A549 (cell line): ENCODE measurements at regions not wholly inside any gene's neighbourhood (a gene's known extent, or its start where the extent isn't known, plus 50 kb on each side); places are given as distances from the start of the nearest gene placed in this dataset.

Experiments
- ATAC-seq, 2 experiments: fragments of 200-7000 bp in 1 of 2; fragments of >200 bp in 1 of 2; cut with Nextera tagmentation in 1 of 2; cut with Tn5 transposase in 1 of 2; 3 replicates each; pipeline versions ENCODE4 v1.8.0 to v1.9.1; 2018 to 2020; ENCODE audit warnings: mild to moderate bottlenecking in 1 of 2, moderate library complexity in 1 of 2
- CTCF ChIA-PET: fragments of 300-600 bp; sonication (Branson Sonifier 250); formaldehyde crosslinking; extraction: SDS; loops from one replicate; lab custom pipeline; 2021; ENCODE audit warnings: antibody characterized with exemption, inconsistent platforms; lab: Yijun Ruan, JAX
- POLR2A ChIA-PET: fragments of 350-600 bp; formaldehyde crosslinking; extraction: SDS; loops from one replicate; lab custom pipeline; 2021; ENCODE audit warnings: antibody characterized with exemption, inconsistent platforms; lab: Yijun Ruan, JAX
- DNase-seq, 2 experiments: peaks; one replicate each; pipeline versions ENCODE4 v3.0.0 to v3.0.0-alpha.2; 2011 to 2016; ENCODE audit warnings: low read depth in 1 of 2, low spot score in 1 of 2
- FAIRE-seq: peaks from 2 replicates; lab custom pipeline; 2011; peaks lifted over from hg19 to GRCh38; lab: Jason Lieb, UNC
- H3K27ac ChIP-seq, 2 experiments: fragments of >200 bp; sonication (Bioruptor Twin); formaldehyde crosslinking; 3 replicates each; pipeline ENCODE4 v1.5.1; 2016 to 2017
- H3K4me1 ChIP-seq: fragments of >200 bp; sonication (Bioruptor Twin); formaldehyde crosslinking; 3 replicates; pipeline ENCODE4 v1.6.1; 2016
- H3K4me2 ChIP-seq: fragments of >200 bp; sonication (Bioruptor Twin); formaldehyde crosslinking; 3 replicates; pipeline ENCODE4 v1.6.1; 2016
- H3K4me3 ChIP-seq: fragments of >200 bp; sonication (Bioruptor Twin); formaldehyde crosslinking; 3 replicates; pipeline ENCODE4 v1.5.1; 2016
- H3K9me3 ChIP-seq: fragments of >200 bp; sonication (Bioruptor Twin); formaldehyde crosslinking; 3 replicates; pipeline ENCODE4 v1.6.1; 2016
- BHLHE40 ChIP-seq: IDR thresholded peaks from 2 replicates; pipeline ENCODE4 v1.6.1; 2012; ENCODE audit warnings: low read depth, low read length, inconsistent platforms
- CBX8 ChIP-seq: fragments of 200-600 bp; sonication (generic); IDR thresholded peaks from 2 replicates; pipeline ENCODE4 v1.6.1; 2016
- CEBPB ChIP-seq, 2 experiments: fragments of >200 bp in 1 of 2; sonication (Bioruptor Twin) in 1 of 2; formaldehyde crosslinking in 1 of 2; IDR thresholded peaks; 2 replicates each; pipeline ENCODE4 v1.6.1; 2012 to 2016
- CHD4 ChIP-seq: fragments of 200-600 bp; sonication (generic); IDR thresholded peaks from 2 replicates; pipeline ENCODE4 v1.6.1; 2016; ENCODE audit warnings: antibody characterized with exemption, mild to moderate bottlenecking, borderline replicate concordance
- ESRRA ChIP-seq: fragments of 150-350 bp; IDR thresholded peaks from 2 replicates; pipeline ENCODE4 v1.6.1; 2014; ENCODE audit warnings: mild to moderate bottlenecking, low read length, borderline replicate concordance
- FOSL2 ChIP-seq, 2 experiments: fragments of 450-650 bp in 1 of 2; fragments of >200 bp in 1 of 2; sonication (Bioruptor Twin) in 1 of 2; formaldehyde crosslinking; IDR thresholded peaks; 2 replicates each; pipeline versions ENCODE4 v1.5.0 to v1.6.1; 2016 to 2020; ENCODE audit warnings: mild to moderate bottlenecking in 1 of 2, moderate library complexity in 1 of 2
- HDAC2 ChIP-seq: fragments of 200-600 bp; sonication (generic); IDR thresholded peaks from 2 replicates; pipeline ENCODE4 v1.6.1; 2016
- HEYL ChIP-seq: fragments of 250-450 bp; sonication (Bioruptor Pico); IDR thresholded peaks from 2 replicates; pipeline ENCODE4 v1.8.0; 2021; ENCODE audit warnings: mild to moderate bottlenecking, moderate library complexity
- JUN ChIP-seq, 2 experiments: fragments of >200 bp; sonication (Bioruptor Twin); formaldehyde crosslinking; IDR thresholded peaks; 2 replicates in 1 of 2; 3 replicates in 1 of 2; pipeline ENCODE4 v1.6.1; 2016 to 2017
- JUNB ChIP-seq: fragments of >200 bp; sonication (Bioruptor Twin); formaldehyde crosslinking; IDR thresholded peaks from 2 replicates; pipeline ENCODE4 v1.6.1; 2016
- KDM1A ChIP-seq: fragments of 200-600 bp; sonication (generic); IDR thresholded peaks from 2 replicates; pipeline ENCODE4 v1.6.1; 2016; ENCODE audit warnings: low read depth, mild to moderate bottlenecking
- KDM5A ChIP-seq: fragments of 200-600 bp; sonication (generic); IDR thresholded peaks from 2 replicates; pipeline ENCODE4 v1.6.1; 2016; ENCODE audit warnings: antibody characterized with exemption, mild to moderate bottlenecking
- MAZ ChIP-seq: fragments of 150-350 bp; IDR thresholded peaks from 2 replicates; pipeline ENCODE4 v1.6.1; 2014; ENCODE audit warnings: antibody characterized with exemption, low read depth, low read length, borderline replicate concordance
- MYC ChIP-seq: IDR thresholded peaks from 2 replicates; pipeline ENCODE4 v1.6.1; 2012; ENCODE audit warnings: mild to moderate bottlenecking, inconsistent platforms, low read length, improper control_type of control experiment, borderline replicate concordance
- NFE2L2 ChIP-seq: fragments of 150-350 bp; conservative IDR thresholded peaks from 2 replicates; pipeline ENCODE4 v1.6.1; 2014; ENCODE audit warnings: low read length
- POLR2A ChIP-seq: IDR thresholded peaks from 2 replicates; pipeline ENCODE4 v1.6.1; 2012; ENCODE audit warnings: mild to moderate bottlenecking, low read length
- RAD21 ChIP-seq, 2 experiments: fragments of >200 bp in 1 of 2; sonication (Bioruptor Twin) in 1 of 2; formaldehyde crosslinking in 1 of 2; IDR thresholded peaks in 1 of 2; conservative IDR thresholded peaks in 1 of 2; 2 replicates in 1 of 2; 3 replicates in 1 of 2; pipeline ENCODE4 v1.6.1; 2012 to 2018; ENCODE audit warnings: inconsistent platforms in 1 of 2
- RARB ChIP-seq: fragments of 250-450 bp; sonication (Bioruptor Pico); IDR thresholded peaks from 2 replicates; pipeline ENCODE4 v1.8.0; 2021; ENCODE audit warnings: mild to moderate bottlenecking, moderate library complexity
- RNF2 ChIP-seq: fragments of 200-600 bp; sonication (generic); IDR thresholded peaks from 2 replicates; pipeline ENCODE4 v1.6.1; 2016; ENCODE audit warnings: low read depth, mild to moderate bottlenecking, antibody characterized with exemption, moderate library complexity, borderline replicate concordance
- SMC3 ChIP-seq: fragments of >200 bp; sonication (Bioruptor Twin); formaldehyde crosslinking; IDR thresholded peaks from 3 replicates; pipeline ENCODE4 v1.6.1; 2018; ENCODE audit warnings: inconsistent platforms
- SREBF2 ChIP-seq: fragments of 450-650 bp; IDR thresholded peaks from 2 replicates; pipeline ENCODE4 v1.6.1; 2014; ENCODE audit warnings: mild to moderate bottlenecking, moderate library complexity
- ZC3H11A ChIP-seq: fragments of 450-650 bp; IDR thresholded peaks from 2 replicates; pipeline ENCODE4 v1.6.1; 2014; ENCODE audit warnings: antibody characterized with exemption, mild to moderate bottlenecking
- ZSCAN20 ChIP-seq: fragments of 250-450 bp; sonication (Bioruptor Pico); IDR thresholded peaks from 2 replicates; pipeline ENCODE4 v1.8.0; 2022; ENCODE audit warnings: mild to moderate bottlenecking, moderate library complexity
- WGBS: methylation state at CpG from one replicate; pipeline ENCODE4 v1.1.6; 2017; ENCODE audit errors: missing lambda C conversion rate; 5-methylcytosine and 5-hydroxymethylcytosine counted together
- TF ChIP-seq, protein P1 (sequence below): fragments of 200-600 bp; sonication (generic); IDR thresholded peaks from 2 replicates; pipeline ENCODE4 v1.6.1; 2016; ENCODE audit warnings: antibody characterized with exemption, mild to moderate bottlenecking, moderate library complexity
- TF ChIP-seq, protein P2 (sequence below): IDR thresholded peaks from 2 replicates; pipeline ENCODE4 v1.6.1; 2012
- TF ChIP-seq, protein P3 (sequence below): fragments of 250-450 bp; sonication (Bioruptor Pico); IDR thresholded peaks from 2 replicates; pipeline ENCODE4 v1.5.0; 2020; ENCODE audit warnings: low read depth, mild to moderate bottlenecking, moderate library complexity

DNA sequence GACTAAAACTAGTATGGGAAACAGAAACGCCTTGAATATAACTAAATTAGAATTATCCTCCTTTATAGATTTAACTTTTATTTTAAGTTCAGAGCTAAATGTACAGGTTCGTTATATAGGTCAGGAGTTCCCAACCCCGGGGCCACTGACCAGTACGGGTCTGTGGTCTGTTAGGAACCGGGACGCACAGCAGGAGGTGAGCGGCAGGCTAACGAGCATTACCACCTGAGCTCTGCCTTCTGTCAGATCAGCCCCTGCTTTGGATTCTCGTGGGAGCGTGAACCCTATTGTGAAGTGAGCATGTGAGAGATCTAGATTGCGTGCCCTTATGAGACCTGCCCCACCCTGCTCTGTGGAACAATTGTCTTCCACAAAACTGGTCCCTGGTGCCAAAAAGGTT is 51.0 kb downstream of the FAT4 start:
- ChIA-PET POLR2A (no interaction called here), CTCF (no interaction called here)
- no peak overlapping the region for H3K4me2 ChIP-seq
- H3K9me3 ChIP-seq: no peaks in the 10 kb centered on the region
- DNase-seq (no peak), ATAC-seq (no peak), FAIRE-seq (no peak)
- 82% methylated on average over 11 of the region's 11 CpGs for WGBS
- H3K27ac ChIP-seq: no peak overlapping the region
- 0 out of 3 replicates have a peak, but pooled peaks cover 3% of the 10 kb centered on the region for H3K4me1 ChIP-seq
- H3K4me3 ChIP-seq: no peak overlapping the region
- TF ChIP-seq MYC: no peak
- TF ChIP-seq CHD4: no peak
- TF ChIP-seq HEYL (CRISPR knock-in tag): no peak
- no peak for TF ChIP-seq BHLHE40
- no peak for TF ChIP-seq POLR2A
- TF ChIP-seq ZSCAN20 (CRISPR knock-in tag): no peak
- TF ChIP-seq JUNB: no peak
- TF ChIP-seq RARB (CRISPR knock-in tag): no peak
- no peak for TF ChIP-seq CBX8
- TF ChIP-seq ESRRA: no peak
- TF ChIP-seq MAZ: no peak
- TF ChIP-seq, protein P1, sequence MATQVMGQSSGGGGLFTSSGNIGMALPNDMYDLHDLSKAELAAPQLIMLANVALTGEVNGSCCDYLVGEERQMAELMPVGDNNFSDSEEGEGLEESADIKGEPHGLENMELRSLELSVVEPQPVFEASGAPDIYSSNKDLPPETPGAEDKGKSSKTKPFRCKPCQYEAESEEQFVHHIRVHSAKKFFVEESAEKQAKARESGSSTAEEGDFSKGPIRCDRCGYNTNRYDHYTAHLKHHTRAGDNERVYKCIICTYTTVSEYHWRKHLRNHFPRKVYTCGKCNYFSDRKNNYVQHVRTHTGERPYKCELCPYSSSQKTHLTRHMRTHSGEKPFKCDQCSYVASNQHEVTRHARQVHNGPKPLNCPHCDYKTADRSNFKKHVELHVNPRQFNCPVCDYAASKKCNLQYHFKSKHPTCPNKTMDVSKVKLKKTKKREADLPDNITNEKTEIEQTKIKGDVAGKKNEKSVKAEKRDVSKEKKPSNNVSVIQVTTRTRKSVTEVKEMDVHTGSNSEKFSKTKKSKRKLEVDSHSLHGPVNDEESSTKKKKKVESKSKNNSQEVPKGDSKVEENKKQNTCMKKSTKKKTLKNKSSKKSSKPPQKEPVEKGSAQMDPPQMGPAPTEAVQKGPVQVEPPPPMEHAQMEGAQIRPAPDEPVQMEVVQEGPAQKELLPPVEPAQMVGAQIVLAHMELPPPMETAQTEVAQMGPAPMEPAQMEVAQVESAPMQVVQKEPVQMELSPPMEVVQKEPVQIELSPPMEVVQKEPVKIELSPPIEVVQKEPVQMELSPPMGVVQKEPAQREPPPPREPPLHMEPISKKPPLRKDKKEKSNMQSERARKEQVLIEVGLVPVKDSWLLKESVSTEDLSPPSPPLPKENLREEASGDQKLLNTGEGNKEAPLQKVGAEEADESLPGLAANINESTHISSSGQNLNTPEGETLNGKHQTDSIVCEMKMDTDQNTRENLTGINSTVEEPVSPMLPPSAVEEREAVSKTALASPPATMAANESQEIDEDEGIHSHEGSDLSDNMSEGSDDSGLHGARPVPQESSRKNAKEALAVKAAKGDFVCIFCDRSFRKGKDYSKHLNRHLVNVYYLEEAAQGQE: no peak
- TF ChIP-seq CEBPB (IDR thresholded peaks at IDR 0.05): no peak
- TF ChIP-seq NFE2L2: no peak

DNA sequence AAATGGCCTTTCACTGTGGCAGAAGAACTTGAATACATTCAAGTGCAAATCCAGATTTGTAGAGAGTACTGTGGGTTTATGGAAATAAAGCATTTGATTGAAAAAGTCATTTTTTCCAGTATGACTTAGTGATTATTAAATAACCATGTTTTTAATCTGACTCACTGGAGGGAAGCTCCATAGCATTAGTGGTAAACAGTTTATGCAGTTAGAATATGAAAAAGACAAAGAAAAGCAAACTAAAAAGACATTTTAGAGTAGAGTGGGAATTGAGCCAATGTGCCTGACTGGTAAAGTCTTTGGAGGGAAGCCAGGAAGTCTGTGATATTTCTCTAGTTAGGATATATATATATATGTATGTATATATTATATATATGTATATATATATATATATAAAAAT is 53.4 kb downstream of the FAT4 start:
- H3K27ac ChIP-seq: no peak overlapping the region
- no peak for ATAC-seq
- no peaks in the 10 kb centered on the region for H3K9me3 ChIP-seq
- TF ChIP-seq RNF2: no peak
- CTCF ChIA-PET: no interaction called here
- POLR2A ChIA-PET: no interaction called here
- H3K4me3 ChIP-seq: no peak overlapping the region
- H3K4me2 ChIP-seq: peak overlapping the region; percentile 43; the same call in 2 of the 3 replicates
- no peak for FAIRE-seq
- 0 out of 3 replicates have a peak, but pooled peaks cover 3% of the 10 kb centered on the region for H3K4me1 ChIP-seq
- DNase-seq: no peak

DNA sequence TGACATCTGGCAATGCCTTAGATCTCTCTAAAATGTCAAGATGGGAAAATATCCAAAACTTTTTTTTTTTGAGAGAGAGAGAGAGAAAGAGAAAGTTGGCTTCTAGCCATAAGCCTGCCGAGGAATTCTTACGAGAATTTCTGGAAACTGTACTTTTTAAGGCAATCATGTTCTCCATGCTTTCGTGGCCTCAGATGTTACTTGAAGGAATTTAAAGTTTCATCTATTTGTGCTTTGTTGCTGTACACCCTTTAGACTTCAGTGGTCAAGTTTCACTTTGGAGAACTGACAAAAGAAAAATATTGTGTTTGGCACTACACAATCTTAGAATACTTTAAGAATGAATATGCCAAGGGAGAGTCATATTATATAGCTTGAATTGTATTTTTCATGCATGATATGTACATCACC is 53.9 kb downstream of the FAT4 start:
- no peak for TF ChIP-seq CEBPB (IDR thresholded peaks at IDR 0.05)
- TF ChIP-seq, protein P1: no peak
- TF ChIP-seq, protein P2, sequence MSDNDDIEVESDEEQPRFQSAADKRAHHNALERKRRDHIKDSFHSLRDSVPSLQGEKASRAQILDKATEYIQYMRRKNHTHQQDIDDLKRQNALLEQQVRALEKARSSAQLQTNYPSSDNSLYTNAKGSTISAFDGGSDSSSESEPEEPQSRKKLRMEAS: no peak
- TF ChIP-seq KDM5A: no peak
- TF ChIP-seq, protein P3, sequence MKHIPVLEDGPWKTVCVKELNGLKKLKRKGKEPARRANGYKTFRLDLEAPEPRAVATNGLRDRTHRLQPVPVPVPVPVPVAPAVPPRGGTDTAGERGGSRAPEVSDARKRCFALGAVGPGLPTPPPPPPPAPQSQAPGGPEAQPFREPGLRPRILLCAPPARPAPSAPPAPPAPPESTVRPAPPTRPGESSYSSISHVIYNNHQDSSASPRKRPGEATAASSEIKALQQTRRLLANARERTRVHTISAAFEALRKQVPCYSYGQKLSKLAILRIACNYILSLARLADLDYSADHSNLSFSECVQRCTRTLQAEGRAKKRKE (CRISPR knock-in tag): no peak
- TF ChIP-seq JUN (IDR thresholded peaks at IDR 0.05): no peak
- TF ChIP-seq KDM1A: no peak
- TF ChIP-seq CHD4: no peak
- TF ChIP-seq RARB (CRISPR knock-in tag): no peak
- no peak for TF ChIP-seq RAD21 (conservative IDR thresholded peaks at IDR 0.05 in 1 of 2, IDR thresholded peaks at IDR 0.05 in 1 of 2)
- TF ChIP-seq FOSL2 (IDR thresholded peaks at IDR 0.05): no peak
- TF ChIP-seq FOSL2 (CRISPR knock-in tag; IDR thresholded peaks at IDR 0.05): no peak
- TF ChIP-seq SMC3: no peak
- no peak for TF ChIP-seq ZC3H11A
- no peak for TF ChIP-seq HEYL (CRISPR knock-in tag)
- TF ChIP-seq SREBF2: no peak
- no peak for TF ChIP-seq POLR2A
- TF ChIP-seq HDAC2: no peak
- H3K27ac ChIP-seq: no peak overlapping the region
- no peak overlapping the region for H3K4me3 ChIP-seq
- H3K4me2 ChIP-seq: peak overlapping the region; percentile 43
- CTCF ChIA-PET: no interaction called here
- no peak for DNase-seq
- no peaks in the 10 kb centered on the region for H3K9me3 ChIP-seq
- POLR2A ChIA-PET: no interaction called here
- WGBS: 35% methylated on average over 3 of the region's 3 CpGs
- FAIRE-seq: no peak
- no peak for ATAC-seq
- H3K4me1 ChIP-seq: 0 out of 3 replicates have a peak, but pooled peaks cover 3% of the 10 kb centered on the region
